Activated CD4-positive, alpha-beta T cell treated with anti-CD3 and anti-CD28 coated beads, Interleukin-2, amount 50 U/mL, for 16 hours (primary cell): ENCODE measurements at regions not wholly inside any gene's neighbourhood (a gene's known extent, or its start where the extent isn't known, plus 50 kb on each side); places are given as distances from the start of the nearest gene placed in this dataset.
A peak's percentile ranks its signal among the peaks of the same experiment; 100 is the strongest.

ENCODE experiments used
- DNase-seq: peaks from one replicate; pipeline ENCODE4 v3.0.0-alpha.2; 2020

DNA sequence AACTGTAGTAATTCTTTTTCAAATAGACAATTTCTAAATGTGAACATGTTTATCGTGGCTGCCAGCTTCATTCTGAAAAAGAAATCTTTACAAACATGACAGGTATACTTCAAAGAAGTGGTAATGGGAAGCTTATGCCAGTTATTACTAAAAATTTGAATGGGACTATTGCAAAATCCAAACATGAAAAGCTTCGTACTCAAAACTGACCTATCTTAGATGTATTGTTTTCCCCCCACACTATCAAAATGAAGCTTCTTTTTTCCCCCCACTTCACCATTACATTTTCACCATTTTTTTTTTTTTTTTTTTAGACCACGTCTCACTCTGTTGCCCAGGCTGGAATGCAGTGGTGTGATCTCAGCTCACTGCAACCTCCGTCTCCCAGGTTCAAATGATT lies 50.4 kb upstream of the SERTAD2 start:
- DNase-seq, result peak; percentile 42

GRCh38 chr2:64704996-64705395 lies 51.3 kb upstream of the SERTAD2 start:
- no peak for DNase-seq

GRCh38 chr2:64707276-64707675 lies 53.6 kb upstream of the SERTAD2 start:
- DNase-seq, result no peak

- DNase-seq, result no peak
These were observed 55.1 kb upstream of the SERTAD2 start for GRCh38 chr2:64708829-64709228.

GRCh38 chr2:64711252-64711800 lies 57.6 kb upstream of the SERTAD2 start:
- no peak for DNase-seq

DNA sequence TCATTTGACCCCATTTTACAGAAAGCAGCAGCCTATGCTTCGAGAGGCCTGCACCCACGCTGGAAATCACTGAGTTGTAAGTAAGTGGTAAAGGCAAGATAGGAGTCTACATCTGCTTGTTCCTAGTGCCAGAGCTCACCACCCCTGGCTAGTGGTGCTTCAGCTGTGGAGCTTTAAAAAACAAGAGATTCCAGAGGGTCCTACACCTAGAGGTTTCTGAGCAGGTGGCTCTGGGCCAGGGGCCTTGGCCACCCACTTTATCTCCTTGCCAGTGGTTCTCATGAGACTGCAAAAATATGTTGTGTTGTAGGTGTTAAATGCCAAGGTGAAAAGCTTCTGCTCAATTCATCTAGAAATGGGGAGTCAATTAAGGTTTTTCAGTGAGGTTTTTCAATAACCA lies 60.0 kb upstream of the SERTAD2 start:
- no peak for DNase-seq

DNA sequence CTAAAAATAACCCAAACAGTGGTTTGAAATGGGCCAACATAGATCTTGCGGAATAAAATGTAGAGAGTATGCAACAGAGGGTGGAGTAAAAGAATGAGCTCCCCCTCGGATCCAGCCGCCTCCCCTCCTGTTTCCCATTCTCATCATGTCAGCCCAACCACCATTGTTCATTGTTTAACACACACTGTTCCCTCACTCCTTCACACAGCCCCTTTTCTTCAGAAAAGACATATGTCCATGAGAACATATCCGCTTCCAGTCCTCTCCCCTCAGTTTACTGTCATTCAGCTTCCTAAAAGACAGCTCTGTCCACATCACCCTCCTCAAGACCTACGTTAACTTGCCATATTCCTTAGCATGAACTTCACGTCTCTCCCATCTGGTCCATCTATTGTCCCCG lies 62.9 kb upstream of the SERTAD2 start:
- DNase-seq, result no peak

DNA sequence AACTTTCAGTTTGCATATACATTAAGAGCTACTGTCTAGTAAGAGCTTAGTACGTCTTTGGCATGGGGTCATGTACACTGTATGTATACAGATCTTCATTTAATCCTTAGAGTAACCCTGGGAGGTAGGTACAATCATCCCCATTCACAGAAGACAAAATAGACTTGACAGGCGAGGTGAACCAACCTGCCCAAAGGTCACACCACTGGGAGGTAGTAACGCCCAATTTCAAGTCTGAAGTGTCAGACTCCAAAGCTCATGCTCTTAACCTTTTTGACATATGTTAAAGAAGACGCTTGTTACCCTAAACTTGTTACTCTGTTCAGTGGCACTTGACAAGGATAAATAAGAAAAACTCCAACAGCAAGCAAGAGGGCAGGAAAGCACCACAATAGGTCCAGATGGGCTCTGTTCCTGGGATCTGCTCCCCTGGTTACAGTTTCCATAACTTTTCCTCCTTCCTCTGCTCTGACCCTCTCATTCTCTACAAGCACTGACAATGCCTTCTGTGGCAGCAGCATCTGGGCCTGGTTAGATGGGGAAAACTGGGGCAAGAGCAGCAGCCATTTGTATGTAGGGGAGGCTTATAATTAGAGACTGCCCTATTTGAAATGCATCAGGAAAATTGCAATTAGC lies 64.7 kb upstream of the SERTAD2 start:
- DNase-seq, result no peak

GRCh38 chr2:64720535-64721319 lies 67.0 kb upstream of the SERTAD2 start:
- no peak for DNase-seq

GRCh38 chr2:64721320-64721623 lies 67.6 kb upstream of the SERTAD2 start:
- DNase-seq, result no peak

- DNase-seq, result no peak
These were observed 68.8 kb upstream of the SERTAD2 start for GRCh38 chr2:64722291-64723044.

GRCh38 chr2:64727013-64727767 lies 73.5 kb upstream of the SERTAD2 start:
- DNase-seq, result peak; percentile 71

GRCh38 chr2:64727843-64728463 lies 74.2 kb upstream of the SERTAD2 start:
- no peak for DNase-seq

- DNase-seq, result peak; percentile 63
These were observed 77.0 kb upstream of the SERTAD2 start for GRCh38 chr2:64730551-64731262.

- no peak for DNase-seq
These were observed 77.5 kb upstream of the SERTAD2 start for GRCh38 chr2:64731263-64731643.

GRCh38 chr2:64731746-64732145 lies 78.0 kb upstream of the SERTAD2 start:
- DNase-seq, result no peak

GRCh38 chr2:64732146-64732545 lies 78.4 kb upstream of the SERTAD2 start:
- no peak for DNase-seq

DNA sequence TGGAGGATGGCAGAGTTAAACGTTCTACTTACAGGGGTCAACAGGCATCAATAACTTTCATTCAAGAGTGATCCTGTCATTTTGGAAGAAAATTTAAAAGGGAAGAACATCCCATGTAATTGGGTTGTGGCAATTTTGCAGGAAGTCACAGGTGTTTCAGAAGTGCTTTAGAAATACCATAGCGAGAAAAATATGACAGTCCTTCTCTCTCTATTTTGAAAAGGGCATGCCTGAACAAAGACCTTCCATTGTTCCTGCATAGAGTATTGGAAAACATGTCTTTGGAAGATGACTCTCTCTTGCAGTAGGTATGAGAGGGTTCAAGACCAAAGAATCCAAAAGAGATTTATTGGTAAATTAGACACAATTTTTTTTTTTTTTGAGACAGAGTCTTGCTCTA lies 81.8 kb upstream of the SERTAD2 start:
- DNase-seq, result no peak

DNA sequence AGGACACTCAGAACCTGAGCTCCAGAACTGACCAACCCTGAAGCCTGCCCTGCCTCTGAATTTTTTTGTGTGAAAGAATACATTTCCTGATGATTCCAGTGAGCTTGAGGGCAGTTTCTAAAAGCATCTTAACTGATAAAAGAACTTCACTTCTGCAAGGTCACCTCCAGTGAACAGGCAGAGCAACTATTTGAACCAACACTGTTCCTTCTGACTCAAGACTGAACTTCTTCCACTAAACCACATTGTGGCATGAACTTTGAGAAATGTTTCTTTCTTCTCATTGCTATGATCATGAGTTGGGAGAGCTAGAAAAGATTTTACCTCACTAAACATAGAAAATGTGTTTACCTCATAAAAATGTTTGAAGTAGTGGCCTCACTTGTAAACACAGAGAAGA lies 83.8 kb upstream of the SERTAD2 start:
- DNase-seq, result peak; percentile 76

DNA sequence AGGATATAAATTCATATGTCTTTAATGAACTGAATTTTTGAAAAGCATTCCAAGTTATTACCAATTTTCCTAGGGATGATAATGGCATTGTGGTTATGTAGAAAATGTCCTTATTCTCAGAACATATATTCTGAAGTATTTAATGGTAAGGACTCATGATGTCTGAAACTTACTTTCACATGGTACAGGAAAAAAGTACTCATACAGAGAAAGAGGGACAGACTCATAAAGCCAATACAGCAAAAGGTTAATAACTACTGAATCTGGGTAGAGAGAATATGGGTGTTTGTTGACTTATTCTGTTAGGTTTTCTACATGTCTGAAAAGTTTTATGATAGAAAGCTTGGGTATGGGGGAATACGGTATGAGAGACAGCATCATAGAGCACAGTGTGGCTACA lies 84.3 kb upstream of the SERTAD2 start:
- DNase-seq, result peak; percentile 68

GRCh38 chr2:64742678-64743077 lies 89.0 kb upstream of the SERTAD2 start:
- no peak for DNase-seq

DNA sequence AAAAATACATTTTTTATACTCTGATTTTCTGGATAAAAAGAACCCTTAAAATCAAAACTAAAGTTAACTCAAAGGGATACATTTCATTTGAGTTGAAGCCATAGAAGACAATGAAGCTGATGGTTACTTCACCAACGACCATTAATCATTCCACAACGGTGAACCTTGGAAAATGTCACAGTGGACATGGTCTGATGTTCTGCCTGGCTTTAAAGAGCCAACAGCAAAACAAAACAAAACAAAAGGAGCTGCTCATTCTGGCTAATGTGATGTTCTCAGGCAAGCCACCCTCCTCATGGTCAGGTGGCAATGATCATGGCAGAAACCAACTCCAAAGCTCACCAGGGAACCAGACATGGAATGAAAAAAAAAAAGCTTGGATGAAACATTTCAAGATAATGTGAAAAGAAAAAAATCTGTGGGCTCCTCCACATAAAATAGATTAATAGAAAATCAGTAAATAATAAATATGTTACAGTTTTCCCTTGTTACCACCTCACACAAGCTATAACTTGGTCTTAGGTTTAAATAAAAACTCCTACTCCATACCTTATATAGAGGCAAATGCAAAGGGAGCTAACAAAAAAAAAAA lies 90.1 kb upstream of the SERTAD2 start:
- no peak for DNase-seq
